ENCODE measurements at regions not wholly inside any gene's neighbourhood (a gene's known extent, or its start where the extent isn't known, plus 50 kb on each side); places are given as distances from the start of the nearest gene placed in this dataset.

- no TSS peak for BruUV-seq (replicated peaks)
- no peaks in the 10 kb centered on the region for H3K36me3 Mint-ChIP-seq (ENCODE audit: insufficient read depth, unreplicated experiment)
- no peak overlapping the region for H3K27ac Mint-ChIP-seq (ENCODE audit: low read depth, unreplicated experiment)
- ChIA-PET POLR2A (no interaction called here), CTCF (no interaction called here)
- TF ChIP-seq CTCF (IDR thresholded peaks at IDR 0.05; ENCODE audit: unreplicated experiment), result no peak
- H3K4me3 Mint-ChIP-seq (ENCODE audit: unreplicated experiment), result no peak overlapping the region
- no peaks in the 10 kb centered on the region for H3K4me1 Mint-ChIP-seq (ENCODE audit: insufficient read depth, unreplicated experiment)
- no peak for DNase-seq (ENCODE audit: unreplicated experiment)
- H3K9me3 Mint-ChIP-seq (ENCODE audit: unreplicated experiment), result no peaks in the 10 kb centered on the region
- H3K27me3 Mint-ChIP-seq (ENCODE audit: insufficient read depth, unreplicated experiment), result peaks cover 95% of the 10 kb centered on the region
- intact Hi-C loops (cut with micrococcal nuclease), result no loop called here
These were observed 387.3 kb downstream of the YTHDC2 start for GRCh38 chr5:113900816-113901215.

GRCh38 chr5:113901718-113902117 lies 388.2 kb downstream of the YTHDC2 start:
- Mint-ChIP-seq H3K9me3 (ENCODE audit: unreplicated experiment) (no peaks in the 10 kb centered on the region), H3K4me3 (ENCODE audit: unreplicated experiment) (no peak overlapping the region), H3K27ac (ENCODE audit: low read depth, unreplicated experiment) (no peak overlapping the region), H3K4me1 (ENCODE audit: insufficient read depth, unreplicated experiment) (no peaks in the 10 kb centered on the region), H3K36me3 (ENCODE audit: insufficient read depth, unreplicated experiment) (no peaks in the 10 kb centered on the region), H3K27me3 (ENCODE audit: insufficient read depth, unreplicated experiment) (peaks cover 95% of the 10 kb centered on the region)
- intact Hi-C loops (cut with micrococcal nuclease), result no loop called here
- no peak for DNase-seq (ENCODE audit: unreplicated experiment)
- no TSS peak for BruUV-seq (replicated peaks)
- TF ChIP-seq CTCF (IDR thresholded peaks at IDR 0.05; ENCODE audit: unreplicated experiment), result no peak
- CTCF ChIA-PET, result no interaction called here
- POLR2A ChIA-PET, result no interaction called here

- Mint-ChIP-seq H3K4me1 (ENCODE audit: insufficient read depth, unreplicated experiment) (no peaks in the 10 kb centered on the region), H3K4me3 (ENCODE audit: unreplicated experiment) (no peak overlapping the region), H3K36me3 (ENCODE audit: insufficient read depth, unreplicated experiment) (no peaks in the 10 kb centered on the region), H3K27ac (ENCODE audit: low read depth, unreplicated experiment) (no peak overlapping the region), H3K9me3 (ENCODE audit: unreplicated experiment) (no peaks in the 10 kb centered on the region), H3K27me3 (ENCODE audit: insufficient read depth, unreplicated experiment) (peaks cover 98% of the 10 kb centered on the region)
- ChIA-PET CTCF (interaction anchor here (0.6 to 0.7 kb wide), 4 partner anchors 16 to 650 kb away, joined by 3 to 4 read pairs (median 3); no protein-coding TSS in a partner anchor), POLR2A (no interaction called here)
- no peak for DNase-seq (ENCODE audit: unreplicated experiment)
- intact Hi-C loops (cut with micrococcal nuclease), result no loop called here
- no TSS peak for BruUV-seq (replicated peaks)
- no peak for TF ChIP-seq CTCF (IDR thresholded peaks at IDR 0.05; ENCODE audit: unreplicated experiment)
These were observed 389.6 kb downstream of the YTHDC2 start for GRCh38 chr5:113902917-113903660.

- Mint-ChIP-seq H3K4me3 (ENCODE audit: unreplicated experiment) (no peak overlapping the region), H3K27ac (ENCODE audit: low read depth, unreplicated experiment) (no peak overlapping the region), H3K4me1 (ENCODE audit: insufficient read depth, unreplicated experiment) (no peaks in the 10 kb centered on the region), H3K27me3 (ENCODE audit: insufficient read depth, unreplicated experiment) (peaks cover 73% of the 10 kb centered on the region), H3K9me3 (ENCODE audit: unreplicated experiment) (no peaks in the 10 kb centered on the region), H3K36me3 (ENCODE audit: insufficient read depth, unreplicated experiment) (no peaks in the 10 kb centered on the region)
- no TSS peak for BruUV-seq (replicated peaks)
- DNase-seq (ENCODE audit: unreplicated experiment), result no peak
- TF ChIP-seq CTCF (IDR thresholded peaks at IDR 0.05; ENCODE audit: unreplicated experiment), result no peak
- POLR2A ChIA-PET, result no interaction called here
- CTCF ChIA-PET, result no interaction called here
- intact Hi-C loops (cut with micrococcal nuclease), result no loop called here
These were observed 396.3 kb downstream of the YTHDC2 start for GRCh38 chr5:113909782-113910181.
